ENCODE measurements at regions not wholly inside any gene's neighbourhood (a gene's known extent, or its start where the extent isn't known, plus 50 kb on each side); places are given as distances from the start of the nearest gene placed in this dataset.
"Not testable (repeated sequence)": the region's sequence is repeated elsewhere in the genome, so short reads cannot be mapped to it uniquely, and the experiment has no call there.

- DNase-seq: no peak
Measured at GRCh38 chr10:78420946-78421735, 387.5 kb downstream of the RPS24 start.

DNA sequence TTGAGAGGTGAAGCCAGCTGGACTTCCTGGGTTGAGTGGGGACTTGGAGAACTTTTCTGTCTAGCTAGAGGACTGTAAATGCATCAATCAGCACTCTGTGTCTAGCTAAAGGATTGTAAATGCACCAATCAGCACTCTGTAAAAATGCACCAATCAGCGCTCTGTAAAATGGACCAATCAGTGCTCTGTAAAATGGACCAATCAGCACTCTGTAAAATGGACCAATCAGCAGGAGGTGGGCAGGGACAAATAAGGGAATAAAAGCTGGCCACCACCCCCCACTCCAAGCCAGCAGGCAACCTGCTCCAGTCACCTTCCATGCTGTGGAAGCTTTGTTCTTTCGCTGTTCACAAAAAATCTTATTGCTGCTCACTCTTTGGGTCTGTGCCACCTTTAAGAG is 390.4 kb downstream of the RPS24 start:
- not testable (repeated sequence) for DNase-seq

- DNase-seq: no peak
Measured at GRCh38 chr10:78424723-78425122, 391.1 kb downstream of the RPS24 start.

GRCh38 chr10:78426181-78426580 is 392.5 kb downstream of the RPS24 start:
- no peak for DNase-seq

DNA sequence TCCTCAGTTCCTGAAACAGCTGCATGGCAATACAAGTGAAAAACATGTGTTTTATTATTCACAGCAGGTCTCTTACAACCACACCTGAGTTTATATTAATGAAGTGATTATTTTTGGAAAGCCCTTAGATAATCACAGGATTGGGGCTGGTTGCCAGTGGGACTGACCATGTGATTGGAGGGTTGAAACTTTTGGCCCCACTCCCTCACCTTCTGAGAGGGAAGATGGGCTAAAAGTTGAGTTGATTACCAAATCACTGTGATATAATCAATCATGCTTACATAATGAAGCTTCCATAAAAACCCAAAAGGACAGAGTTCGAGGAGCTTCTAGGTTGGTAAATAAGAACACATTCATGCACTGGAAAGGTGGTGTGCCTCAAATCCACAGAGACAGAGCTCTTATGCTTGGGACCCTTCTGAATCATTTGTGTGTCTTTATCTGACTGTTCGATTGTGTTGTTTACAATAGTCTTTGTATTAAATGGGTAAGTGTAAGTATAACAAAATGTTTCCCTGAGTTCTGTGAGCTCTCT is 393.9 kb downstream of the RPS24 start:
- no peak for DNase-seq

- DNase-seq: no peak
Measured at GRCh38 chr10:78428579-78428978, 394.9 kb downstream of the RPS24 start.

- no peak for DNase-seq
Measured at GRCh38 chr10:78429984-78430383, 396.3 kb downstream of the RPS24 start.

- DNase-seq: no peak
Measured at GRCh38 chr10:78432583-78432982, 398.9 kb downstream of the RPS24 start.

DNA sequence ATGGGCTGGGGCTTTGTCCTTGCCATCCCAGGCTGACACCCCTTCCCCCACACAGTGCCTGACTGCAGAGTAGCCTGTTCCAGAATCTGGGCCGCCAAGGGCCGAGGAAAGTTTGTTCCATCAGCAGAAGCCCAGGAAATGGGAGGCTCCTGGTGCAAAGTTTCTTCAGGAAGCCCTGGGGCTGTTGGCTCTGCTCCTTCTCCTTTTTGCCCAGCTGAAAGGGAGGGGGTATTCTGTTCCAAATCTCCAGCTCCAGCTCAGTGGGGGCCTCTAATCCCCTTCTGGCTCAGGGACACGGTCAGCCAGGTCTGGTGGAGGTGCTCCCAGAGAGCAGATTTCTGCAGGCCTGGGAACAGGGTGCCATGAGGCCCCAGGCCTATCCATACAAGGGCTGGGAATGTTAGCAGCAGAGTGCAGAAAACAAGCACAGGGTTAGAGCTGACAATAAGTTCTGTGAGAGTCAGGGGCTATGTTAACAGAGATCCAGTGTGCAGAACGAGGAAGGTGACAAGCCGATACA is 399.5 kb downstream of the RPS24 start:
- DNase-seq: no peak

- DNase-seq: no peak
Measured at GRCh38 chr10:78433766-78434535, 400.3 kb downstream of the RPS24 start.

DNA sequence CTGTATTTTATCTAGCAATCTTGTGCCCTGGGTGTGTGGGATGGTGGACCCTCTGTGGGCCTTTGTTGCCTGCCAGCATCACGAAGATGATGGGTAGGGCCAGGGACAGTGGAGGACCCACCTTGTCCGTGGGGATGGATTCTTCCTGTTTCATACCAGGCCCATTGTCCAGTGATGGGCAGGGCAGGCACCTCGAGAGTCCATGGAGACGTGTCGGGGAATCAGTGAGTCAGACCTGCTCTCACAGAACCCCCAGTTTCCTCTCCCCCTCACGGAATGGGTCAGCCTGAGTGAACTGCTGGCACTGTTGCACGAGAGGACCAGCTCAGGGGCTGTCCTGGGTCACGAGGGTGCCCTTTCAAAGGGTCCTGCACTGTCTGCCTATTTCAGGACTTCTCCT is 401.2 kb downstream of the RPS24 start:
- DNase-seq: no peak

DNA sequence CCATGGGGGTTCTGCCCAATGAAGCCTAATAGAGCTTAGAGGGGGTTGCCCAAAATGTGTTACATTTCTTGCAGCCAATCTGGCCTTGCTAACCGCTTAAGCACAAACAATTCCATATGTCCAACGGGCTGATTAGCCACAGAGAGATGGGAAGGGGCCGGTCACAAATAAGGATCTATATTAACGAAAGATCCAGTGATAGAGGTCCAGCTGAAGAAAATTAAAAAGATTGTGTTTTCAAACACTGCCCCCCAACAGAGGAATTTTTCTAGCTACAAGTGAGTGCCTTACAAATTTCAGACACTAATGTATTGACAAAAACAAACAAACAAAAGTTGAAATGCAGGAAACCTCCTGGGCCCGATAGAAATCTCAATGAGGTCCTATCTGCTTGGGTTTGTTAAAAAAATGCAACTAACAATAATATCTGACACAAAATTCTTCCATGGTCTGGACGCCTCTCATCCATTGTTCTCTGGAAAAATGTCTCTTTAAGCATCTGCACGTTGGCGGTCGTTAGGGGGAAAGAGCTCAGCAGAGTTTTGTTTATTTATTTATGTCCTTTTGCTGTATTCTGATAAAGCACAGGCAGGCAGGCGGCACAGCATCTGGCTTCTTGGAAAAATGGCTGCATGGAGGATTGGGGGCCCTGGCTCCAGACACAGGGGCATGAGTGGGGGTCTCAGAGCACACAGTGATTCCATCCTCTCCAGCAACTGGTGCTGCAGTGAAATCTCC is 402.0 kb downstream of the RPS24 start:
- DNase-seq: no peak

GRCh38 chr10:78436222-78436573 is 402.5 kb downstream of the RPS24 start:
- DNase-seq: no peak

DNA sequence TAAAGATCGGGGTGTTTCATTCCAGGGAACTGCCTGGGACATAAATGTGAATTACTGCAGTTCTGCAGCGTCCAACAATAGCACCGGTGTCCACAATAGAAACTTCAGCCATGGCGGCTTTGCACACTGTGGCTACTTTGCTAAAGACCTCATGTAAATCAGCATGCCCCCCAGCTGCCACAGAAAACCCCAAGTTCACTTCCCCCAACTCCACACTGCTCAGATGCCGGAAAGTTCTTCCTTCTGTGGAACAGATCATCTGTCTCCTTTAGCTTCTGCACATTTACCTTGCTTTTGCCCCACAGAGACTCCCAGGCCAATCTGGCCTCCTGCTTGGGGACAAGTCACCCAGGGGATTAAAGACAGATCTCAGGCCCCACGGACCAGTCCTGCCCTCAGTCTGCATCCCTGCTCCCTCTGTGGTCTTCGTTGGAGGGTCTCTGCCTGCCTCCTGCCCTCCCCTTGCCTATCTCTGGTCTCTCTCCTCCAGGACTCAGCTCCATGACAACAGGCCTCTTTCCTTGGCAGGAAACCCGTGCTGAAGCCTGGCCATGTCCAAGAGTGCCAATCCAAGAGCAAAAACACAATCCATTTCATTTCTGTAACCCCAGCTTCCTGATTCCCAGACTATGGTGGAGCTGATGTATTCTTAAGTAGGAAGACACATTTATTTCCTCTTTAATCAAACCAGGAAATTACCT is 403.2 kb downstream of the RPS24 start:
- no peak for DNase-seq

GRCh38 chr10:78437407-78437768 is 403.7 kb downstream of the RPS24 start:
- DNase-seq: no peak

DNA sequence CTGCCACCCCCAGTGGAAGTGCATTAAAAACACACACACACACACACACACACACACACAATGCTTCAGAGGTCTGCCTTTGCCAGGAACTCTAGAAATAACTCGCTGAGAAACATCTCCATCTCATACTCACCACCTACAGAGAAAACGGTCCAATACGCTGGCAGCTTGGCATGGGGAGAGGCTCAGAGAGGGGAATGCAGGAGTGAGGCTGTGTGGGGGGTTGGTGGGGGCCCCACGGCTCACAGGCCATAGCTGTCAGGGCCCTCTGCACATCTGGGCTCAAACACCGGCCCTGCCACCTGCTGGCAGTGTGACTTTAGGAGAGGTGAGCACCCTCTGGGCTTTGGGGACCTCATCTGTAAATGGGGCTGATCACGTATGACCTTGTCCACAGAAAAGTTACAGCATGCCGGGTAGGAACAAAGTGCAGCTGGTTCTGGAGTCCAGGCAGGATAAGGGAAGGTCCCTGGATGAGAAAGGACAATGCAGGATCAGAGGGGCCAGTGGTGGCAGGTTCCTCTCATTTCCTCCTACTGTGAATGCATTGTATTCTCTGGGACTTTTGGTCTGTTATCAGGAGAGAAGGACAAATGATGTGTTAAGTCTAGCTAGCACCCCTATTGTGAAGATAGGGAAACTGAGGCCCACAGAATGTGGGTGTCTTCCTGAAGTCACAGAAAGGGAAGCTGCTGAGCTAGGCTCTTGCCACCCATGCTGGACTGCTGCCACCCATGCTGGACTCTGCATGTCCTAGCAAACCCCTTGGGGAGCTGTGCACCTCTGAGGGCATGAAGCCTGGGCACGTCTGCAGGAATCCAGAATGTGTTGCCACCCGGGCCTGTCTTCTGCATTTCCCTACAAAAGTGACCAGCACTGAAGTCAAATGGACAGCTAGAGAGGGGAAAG is 404.6 kb downstream of the RPS24 start:
- DNase-seq: no peak

GRCh38 chr10:78438907-78439809 is 405.5 kb downstream of the RPS24 start:
- DNase-seq: no peak

- no peak for DNase-seq
Measured at GRCh38 chr10:78441010-78441409, 407.3 kb downstream of the RPS24 start.

DNA sequence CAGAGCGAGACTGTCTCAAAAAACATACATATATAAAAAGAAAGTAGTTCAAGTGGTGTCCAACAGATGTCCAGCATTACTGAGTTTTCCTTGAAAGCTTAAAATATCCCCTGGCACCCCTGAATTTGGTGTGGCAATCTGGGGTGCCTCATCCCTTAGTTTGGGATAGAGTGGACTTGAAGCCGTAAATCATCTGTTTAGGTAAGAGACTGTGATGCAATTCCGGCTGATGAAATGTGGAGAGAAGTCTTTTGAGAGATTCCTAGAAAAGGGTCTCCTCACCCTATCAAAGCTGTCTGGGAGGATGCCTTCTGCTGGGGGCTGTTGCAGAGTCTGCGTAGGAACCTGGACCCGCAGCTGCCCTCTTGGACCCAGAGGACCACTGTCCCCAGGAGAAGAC is 408.0 kb downstream of the RPS24 start:
- no peak for DNase-seq

GRCh38 chr10:78442836-78443550 is 409.3 kb downstream of the RPS24 start:
- no peak for DNase-seq

Measured in SIG-M5 (cell line).